ENCODE measurements at regions not wholly inside any gene's neighbourhood (a gene's known extent, or its start where the extent isn't known, plus 50 kb on each side); places are given as distances from the start of the nearest gene placed in this dataset.

DNA sequence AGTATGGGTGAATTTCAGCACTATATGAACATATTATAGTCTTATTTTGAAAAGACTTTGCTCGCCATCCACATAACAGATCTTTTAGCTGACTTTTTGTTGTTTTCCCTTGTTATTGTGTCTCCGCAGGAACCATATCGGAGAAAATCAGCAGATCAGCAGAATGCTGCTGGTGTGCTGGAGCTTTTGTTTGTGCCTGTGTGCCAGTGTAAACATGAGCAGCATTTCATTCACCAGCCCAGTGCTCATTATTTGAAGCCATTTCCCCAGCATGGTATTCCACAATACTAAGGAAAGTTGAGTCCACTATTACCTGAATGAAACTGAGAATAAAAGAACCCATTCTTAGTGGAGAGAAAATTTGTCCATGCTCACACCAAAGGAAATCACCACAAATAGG lies 261.8 kb upstream of the ARX start:
- no peak for TF ChIP-seq CTCF (IDR thresholded peaks at IDR 0.05; ENCODE audit: low read depth, low read length)
- in situ Hi-C loops (cut with HindIII; ENCODE audit: low sequenced_read_pairs): no loop called here

DNA sequence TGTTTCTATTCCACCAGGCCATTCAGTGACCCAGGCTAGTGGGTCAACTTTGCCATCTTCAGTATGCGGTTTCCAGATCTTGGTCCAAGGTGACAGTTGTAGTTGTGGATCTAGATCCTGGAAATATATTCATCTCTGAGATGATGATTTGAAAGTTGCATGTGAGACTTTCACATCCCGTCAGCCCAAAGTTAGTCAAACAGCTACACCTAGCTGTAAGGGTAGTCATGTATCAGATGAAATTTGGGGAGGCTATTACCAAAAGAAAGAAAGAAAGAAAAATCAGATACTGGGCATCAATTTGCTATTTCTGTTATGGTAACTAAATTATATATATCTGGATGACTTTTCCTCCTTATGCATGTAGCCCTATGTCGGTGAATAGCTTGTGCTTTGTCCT lies 259.4 kb upstream of the ARX start:
- DNase-seq (ENCODE audit: low read depth, low spot score): no peak
- in situ Hi-C loops (cut with HindIII; ENCODE audit: low sequenced_read_pairs): no loop called here
- no peak for TF ChIP-seq CTCF (IDR thresholded peaks at IDR 0.05; ENCODE audit: low read depth, low read length)

More for the DNA sequence above, 261.8 kb upstream of the ARX start:
- H3K4me3 ChIP-seq (ENCODE audit: low read depth, low read length): no peak overlapping the region
- DNase-seq (ENCODE audit: low read depth, low spot score): no peak

DNA sequence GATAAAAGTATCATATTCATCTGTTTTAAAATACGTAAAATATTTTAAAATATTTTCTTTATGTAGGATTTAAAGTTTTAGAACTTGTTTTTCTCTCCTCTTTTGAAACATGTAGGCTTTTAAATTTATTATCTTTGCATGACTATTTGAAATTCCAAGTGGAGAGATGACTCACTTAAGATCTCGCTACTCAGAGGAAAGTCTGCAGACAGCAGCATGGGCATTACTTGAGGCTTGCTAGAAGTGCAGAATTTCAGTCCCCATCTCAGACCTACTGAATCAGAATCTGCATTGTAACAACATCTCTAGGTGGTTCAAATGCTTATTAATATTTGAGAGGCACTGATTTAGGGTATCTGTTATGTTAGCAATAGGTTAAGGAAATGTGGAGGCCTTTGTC lies 225.7 kb upstream of the ARX start:
- in situ Hi-C loops (cut with HindIII; ENCODE audit: low sequenced_read_pairs): no loop called here
- no peak for TF ChIP-seq CTCF (IDR thresholded peaks at IDR 0.05; ENCODE audit: low read depth, low read length)
- peak; percentile 2 for DNase-seq (ENCODE audit: low read depth, low spot score)
- H3K4me3 ChIP-seq (ENCODE audit: low read depth, low read length): no peak overlapping the region

More for the DNA sequence above, 259.4 kb upstream of the ARX start:
- no peak overlapping the region for H3K4me3 ChIP-seq (ENCODE audit: low read depth, low read length)

DNA sequence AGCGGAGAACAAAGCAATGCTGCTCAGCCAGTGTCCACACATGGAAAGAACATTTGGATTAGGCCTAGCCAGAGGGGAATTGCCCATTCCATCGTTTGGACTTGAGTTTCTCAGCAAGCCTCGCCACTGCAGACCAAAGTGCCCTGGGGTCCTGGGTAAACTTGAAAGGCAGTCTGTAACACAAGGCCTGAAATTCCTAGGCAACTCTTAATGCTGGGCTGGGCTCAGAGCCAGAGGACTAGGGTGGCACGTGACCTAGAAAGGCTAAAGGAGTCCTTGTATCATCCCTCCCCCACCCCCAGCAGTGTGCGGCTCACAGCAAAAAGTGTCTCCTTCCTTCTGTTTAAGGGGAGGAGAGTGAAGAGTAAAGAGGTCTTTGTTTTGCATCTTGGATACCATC lies 210.4 kb upstream of the ARX start:
- in situ Hi-C loops (cut with HindIII; ENCODE audit: low sequenced_read_pairs): no loop called here
- TF ChIP-seq CTCF (IDR thresholded peaks at IDR 0.05; ENCODE audit: low read depth, low read length): no peak
- no peak overlapping the region for H3K4me3 ChIP-seq (ENCODE audit: low read depth, low read length)
- DNase-seq (ENCODE audit: low read depth, low spot score): no peak

DNA sequence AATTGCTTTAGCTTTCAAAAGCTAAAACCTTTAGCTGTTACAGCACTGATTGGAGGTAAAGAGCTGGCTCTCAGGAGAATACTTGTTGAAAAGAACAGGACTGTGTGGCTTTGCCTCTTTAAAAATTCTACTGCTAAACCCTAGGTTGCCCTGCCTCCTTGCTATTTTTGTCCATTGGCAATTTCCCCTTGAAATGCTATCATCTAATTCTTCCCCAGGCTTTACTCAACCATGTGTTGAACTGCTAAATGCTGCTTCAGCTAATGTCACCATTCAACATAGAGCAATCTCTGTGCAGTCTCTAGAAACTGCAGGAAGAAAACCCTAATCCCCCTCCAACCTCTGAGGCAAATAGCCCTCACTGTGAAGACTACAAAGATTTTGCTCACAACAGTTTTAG lies 203.7 kb upstream of the ARX start:
- DNase-seq (ENCODE audit: low read depth, low spot score): no peak

DNA sequence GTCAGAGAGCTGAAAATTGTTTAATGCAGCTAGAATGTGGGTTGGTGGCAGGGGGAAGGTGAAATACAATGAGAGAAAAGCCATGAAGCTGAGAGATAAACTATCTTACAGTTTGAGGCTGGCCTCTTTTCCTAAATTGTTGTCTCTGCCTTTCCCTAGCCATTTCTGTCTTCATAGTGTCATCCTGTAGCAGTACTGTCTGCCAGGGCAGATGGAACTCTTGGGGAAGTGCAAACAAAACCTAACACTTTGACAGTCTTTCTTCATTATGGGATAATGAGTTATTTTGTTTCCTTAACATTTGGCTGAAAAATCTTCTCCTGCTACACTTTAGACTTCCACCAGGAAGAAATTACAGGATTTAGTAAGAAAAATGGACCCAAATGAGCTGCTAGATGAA lies 197.8 kb upstream of the ARX start:
- in situ Hi-C loops (cut with HindIII; ENCODE audit: low sequenced_read_pairs): no loop called here
- H3K4me3 ChIP-seq (ENCODE audit: low read depth, low read length): no peak overlapping the region
- TF ChIP-seq CTCF (IDR thresholded peaks at IDR 0.05; ENCODE audit: low read depth, low read length): no peak
- DNase-seq (ENCODE audit: low read depth, low spot score): no peak

More for the DNA sequence above, 203.7 kb upstream of the ARX start:
- TF ChIP-seq CTCF (IDR thresholded peaks at IDR 0.05; ENCODE audit: low read depth, low read length): no peak
- no peak overlapping the region for H3K4me3 ChIP-seq (ENCODE audit: low read depth, low read length)
- in situ Hi-C loops (cut with HindIII; ENCODE audit: low sequenced_read_pairs): no loop called here
